WERI-Rb-1 (cell line): ENCODE measurements at regions not wholly inside any gene's neighbourhood (a gene's known extent, or its start where the extent isn't known, plus 50 kb on each side); places are given as distances from the start of the nearest gene placed in this dataset.

ENCODE experiments used
- DNase-seq: peaks from one replicate; pipeline ENCODE4 v3.0.0-alpha.2; 2020
- H3K27ac ChIP-seq: fragments of 250-450 bp; sonication (Bioruptor Pico); 2 replicates; pipeline ENCODE4 v1.5.1; 2020; ENCODE audit warnings: mild to moderate bottlenecking, moderate library complexity
- H3K27me3 ChIP-seq: fragments of 250-450 bp; sonication (Bioruptor Pico); 2 replicates; pipeline ENCODE4 v1.5.1; 2021; ENCODE audit warnings: mild to moderate bottlenecking, low read depth, moderate library complexity; ENCODE audit not compliant: insufficient read depth, severe bottlenecking
- H3K36me3 ChIP-seq: fragments of 250-450 bp; sonication (Bioruptor Pico); 2 replicates; pipeline ENCODE4 v1.5.1; 2020; ENCODE audit warnings: mild to moderate bottlenecking, moderate library complexity
- H3K4me3 ChIP-seq: 2 replicates; pipeline ENCODE4 v1.5.1; 2011; ENCODE audit warnings: low read depth, mild to moderate bottlenecking, control low read depth, low read length
- H3K9me3 ChIP-seq: fragments of 250-450 bp; sonication (Bioruptor Pico); 2 replicates; pipeline ENCODE4 v1.5.1; 2021; ENCODE audit warnings: mild to moderate bottlenecking, moderate library complexity; ENCODE audit not compliant: severe bottlenecking
- CTCF ChIP-seq: IDR thresholded peaks from 2 replicates; pipeline ENCODE4 v1.5.1; 2011; ENCODE audit warnings: low read depth, mild to moderate bottlenecking, control low read depth, inconsistent platforms, low read length

- Histone ChIP-seq H3K4me3 (no peak overlapping the region), H3K9me3 (no peaks in the 10 kb centered on the region), H3K36me3 (no peaks in the 10 kb centered on the region), H3K27ac (no peak overlapping the region), H3K27me3 (no peaks in the 10 kb centered on the region)
- DNase-seq: no peak
- TF ChIP-seq CTCF: no peak
Observed at GRCh38 chr9:22919423-22919822, 472.8 kb downstream of the DMRTA1 start.

- TF ChIP-seq CTCF: no peak
- no peak for DNase-seq
- H3K27ac ChIP-seq: no peak overlapping the region
- no peaks in the 10 kb centered on the region for H3K27me3 ChIP-seq
- H3K4me3 ChIP-seq: no peak overlapping the region
- H3K36me3 ChIP-seq: no peaks in the 10 kb centered on the region
- H3K9me3 ChIP-seq: no peaks in the 10 kb centered on the region
Observed at GRCh38 chr9:22921742-22922141, 475.1 kb downstream of the DMRTA1 start.

- no peak overlapping the region for H3K4me3 ChIP-seq
- H3K27ac ChIP-seq: no peak overlapping the region
- H3K36me3 ChIP-seq: no peaks in the 10 kb centered on the region
- TF ChIP-seq CTCF: no peak
- DNase-seq: no peak
- H3K9me3 ChIP-seq: no peaks in the 10 kb centered on the region
- no peaks in the 10 kb centered on the region for H3K27me3 ChIP-seq
Observed at GRCh38 chr9:22922222-22922621, 475.6 kb downstream of the DMRTA1 start.

GRCh38 chr9:22954550-22954949 is 507.9 kb downstream of the DMRTA1 start:
- H3K27me3 ChIP-seq: no peaks in the 10 kb centered on the region
- TF ChIP-seq CTCF: no peak
- H3K27ac ChIP-seq: no peak overlapping the region
- H3K9me3 ChIP-seq: no peaks in the 10 kb centered on the region
- no peak for DNase-seq
- no peaks in the 10 kb centered on the region for H3K36me3 ChIP-seq
- H3K4me3 ChIP-seq: no peak overlapping the region

GRCh38 chr9:22954964-22955363 is 508.3 kb downstream of the DMRTA1 start:
- Histone ChIP-seq H3K27ac (no peak overlapping the region), H3K9me3 (no peaks in the 10 kb centered on the region), H3K36me3 (no peaks in the 10 kb centered on the region), H3K27me3 (no peaks in the 10 kb centered on the region), H3K4me3 (no peak overlapping the region)
- no peak for TF ChIP-seq CTCF
- no peak for DNase-seq

GRCh38 chr9:22969350-22969979 is 522.8 kb downstream of the DMRTA1 start:
- H3K4me3 ChIP-seq: no peak overlapping the region
- TF ChIP-seq CTCF: no peak

More at GRCh38 chr9:22969350-22969979, 522.8 kb downstream of the DMRTA1 start:
- Histone ChIP-seq H3K9me3 (no peaks in the 10 kb centered on the region), H3K27ac (no peak overlapping the region), H3K27me3 (no peaks in the 10 kb centered on the region), H3K36me3 (no peaks in the 10 kb centered on the region)
- no peak for DNase-seq
